Chondrocyte (in vitro differentiated cells): ENCODE measurements at regions not wholly inside any gene's neighbourhood (a gene's known extent, or its start where the extent isn't known, plus 50 kb on each side); places are given as distances from the start of the nearest gene placed in this dataset.
"Not testable (repeated sequence)": the region's sequence is repeated elsewhere in the genome, so short reads cannot be mapped to it uniquely, and the experiment has no call there.

Experiments used
- DNase-seq: peaks from one replicate; pipeline ENCODE4 v3.0.0; 2021; ENCODE audit warnings: mixed read lengths, low spot score
- H3K27ac Mint-ChIP-seq: one replicate; pipeline ENCODE4 v1.8.0; 2021; ENCODE audit warnings: mild to moderate bottlenecking, moderate library complexity, mixed read lengths; ENCODE audit not compliant: unreplicated experiment
- H3K27me3 Mint-ChIP-seq: 2 replicates; pipeline ENCODE4 v1.8.0; 2021; ENCODE audit warnings: low read depth, mixed read lengths
- H3K36me3 Mint-ChIP-seq: 2 replicates; pipeline ENCODE4 v1.8.0; 2021; ENCODE audit warnings: low read depth, mixed read lengths
- H3K4me1 Mint-ChIP-seq: 2 replicates; pipeline ENCODE4 v1.8.0; 2021; ENCODE audit warnings: low read depth, mild to moderate bottlenecking, mixed read lengths
- H3K4me3 Mint-ChIP-seq: one replicate; pipeline ENCODE4 v1.8.0; 2021; ENCODE audit warnings: mild to moderate bottlenecking, moderate library complexity, mixed read lengths; ENCODE audit not compliant: unreplicated experiment
- H3K9me3 Mint-ChIP-seq: 2 replicates; pipeline ENCODE4 v1.8.0; 2021; ENCODE audit warnings: low read depth, mixed read lengths
- CTCF ChIP-seq: fragments of 200-600 bp; sonication (generic); IDR thresholded peaks from 2 replicates; pipeline ENCODE4 v1.5.0; 2021; ENCODE audit warnings: antibody characterized with exemption, mild to moderate bottlenecking, moderate library complexity

- H3K4me1 Mint-ChIP-seq, result no peaks in the 10 kb centered on the region
- DNase-seq, result no peak
- H3K27ac Mint-ChIP-seq, result no peak overlapping the region
- no peaks in the 10 kb centered on the region for H3K9me3 Mint-ChIP-seq
- H3K27me3 Mint-ChIP-seq, result peaks cover 1% of the 10 kb centered on the region
- no peak for TF ChIP-seq CTCF
- no peak overlapping the region for H3K4me3 Mint-ChIP-seq
- no peaks in the 10 kb centered on the region for H3K36me3 Mint-ChIP-seq
Observed at GRCh38 chr1:233815865-233816264, 88.6 kb upstream of the SLC35F3 start.

GRCh38 chr1:233816348-233816747 is 88.1 kb upstream of the SLC35F3 start:
- H3K4me3 Mint-ChIP-seq, result no peak overlapping the region
- no peak for TF ChIP-seq CTCF
- no peak overlapping the region for H3K27ac Mint-ChIP-seq
- H3K9me3 Mint-ChIP-seq, result no peaks in the 10 kb centered on the region
- no peaks in the 10 kb centered on the region for H3K36me3 Mint-ChIP-seq
- DNase-seq, result no peak
- H3K4me1 Mint-ChIP-seq, result no peaks in the 10 kb centered on the region
- H3K27me3 Mint-ChIP-seq, result peaks cover 1% of the 10 kb centered on the region

- TF ChIP-seq CTCF, result no peak
- Mint-ChIP-seq H3K36me3 (no peaks in the 10 kb centered on the region), H3K27me3 (no peaks in the 10 kb centered on the region), H3K9me3 (peaks cover 7% of the 10 kb centered on the region), H3K4me3 (no peak overlapping the region), H3K27ac (no peak overlapping the region), H3K4me1 (no peaks in the 10 kb centered on the region)
- DNase-seq, result no peak
Observed at GRCh38 chr1:233819042-233819441, 85.4 kb upstream of the SLC35F3 start.

- not testable (repeated sequence) for H3K36me3 Mint-ChIP-seq, H3K4me3 Mint-ChIP-seq, H3K27ac Mint-ChIP-seq, DNase-seq, H3K4me1 Mint-ChIP-seq, H3K27me3 Mint-ChIP-seq
- H3K9me3 Mint-ChIP-seq, result peaks cover 31% of the 10 kb centered on the region
Observed at GRCh38 chr1:233824179-233824578, 80.3 kb upstream of the SLC35F3 start.

GRCh38 chr1:233827937-233828336 is 76.5 kb upstream of the SLC35F3 start:
- H3K9me3 Mint-ChIP-seq, result peaks cover 36% of the 10 kb centered on the region
- H3K27me3 Mint-ChIP-seq, H3K4me1 Mint-ChIP-seq, DNase-seq, H3K4me3 Mint-ChIP-seq, H3K36me3 Mint-ChIP-seq, H3K27ac Mint-ChIP-seq: not testable (repeated sequence)

GRCh38 chr1:233828480-233828879 is 76.0 kb upstream of the SLC35F3 start:
- no peak for DNase-seq
- TF ChIP-seq CTCF, result no peak
- Mint-ChIP-seq H3K27me3 (no peaks in the 10 kb centered on the region), H3K4me3 (no peak overlapping the region), H3K36me3 (peaks cover 2% of the 10 kb centered on the region), H3K4me1 (no peaks in the 10 kb centered on the region), H3K9me3 (peaks cover 34% of the 10 kb centered on the region), H3K27ac (no peak overlapping the region)
